ENCODE measurements at regions not wholly inside any gene's neighbourhood (a gene's known extent, or its start where the extent isn't known, plus 50 kb on each side); places are given as distances from the start of the nearest gene placed in this dataset.

GRCh38 chr13:100852146-100852545, 177.6 kb upstream of the TMTC4 start:
- in situ Hi-C loops (cut with MboI) (no loop called here), intact Hi-C loops (cut with micrococcal nuclease) (no loop called here)
- ATAC-seq: no peak
- no peaks in the 10 kb centered on the region for H3K9me3 ChIP-seq (replicated peaks; ENCODE audit: control insufficient read depth, insufficient read depth, low read depth, low read length)
- H2AFZ ChIP-seq (ENCODE audit: low read depth, low read length): no peak overlapping the region
- no peak overlapping the region for H3K27ac ChIP-seq (ENCODE audit: extremely low read depth, low read depth, low read length)
- no peak overlapping the region for H3K9ac ChIP-seq (ENCODE audit: insufficient read depth in 1 of 2, low read depth in 2 of 2, low read length in 2 of 2)
- POLR2A ChIA-PET: no interaction called here
- H3K4me1 ChIP-seq (replicated peaks in 1 of 2; ENCODE audit: control insufficient read depth in 2 of 2, insufficient read depth in 2 of 2, low read length in 2 of 2): no peaks in the 10 kb centered on the region
- no TSS peak for BruUV-seq (replicated peaks)
- H3K27me3 ChIP-seq (ENCODE audit: control insufficient read depth in 2 of 2, insufficient read depth in 2 of 2, low read length in 2 of 2): no peaks in the 10 kb centered on the region
- no peak overlapping the region for H3K4me3 ChIP-seq
- H4K20me1 ChIP-seq (replicated peaks; ENCODE audit: control insufficient read depth, insufficient read depth, low read length): no peaks in the 10 kb centered on the region
- FAIRE-seq: no peak
- 0% methylated on average over 1 of the region's 1 CpG for WGBS (ENCODE audit: insufficient coverage, low coverage, missing lambda C conversion rate)
- H3K9me1 ChIP-seq (ENCODE audit: control insufficient read depth, insufficient read depth, low read length): no peaks in the 10 kb centered on the region
- H3K79me2 ChIP-seq (ENCODE audit: control insufficient read depth, insufficient read depth, low read length): no peaks in the 10 kb centered on the region
- H3K36me3 ChIP-seq (ENCODE audit: control insufficient read depth, insufficient read depth, low read length): no peaks in the 10 kb centered on the region
- DNase-seq (ENCODE audit: extremely low read depth in 1 of 4, low spot score in 3 of 4): no peak
- TF ChIP-seq ZNF184 (CRISPR knock-in tag; IDR thresholded peaks at IDR 0.05): no peak
- no peak for TF ChIP-seq PHF21A (IDR thresholded peaks at IDR 0.05; ENCODE audit: borderline replicate concordance, low read depth)
- TF ChIP-seq ZNF76 (CRISPR knock-in tag; IDR thresholded peaks at IDR 0.05; ENCODE audit: borderline replicate concordance): no peak
- TF ChIP-seq HOXB6 (CRISPR knock-in tag; IDR thresholded peaks at IDR 0.05; ENCODE audit: borderline replicate concordance): no peak
- TF ChIP-seq FOXK2 (conservative IDR thresholded peaks at IDR 0.05 in 1 of 2, IDR thresholded peaks at IDR 0.05 in 1 of 2; ENCODE audit: low read depth in 2 of 2): no peak
- no peak for TF ChIP-seq AFF4 (CRISPR knock-in tag; IDR thresholded peaks at IDR 0.05)
- no peak for TF ChIP-seq ZBTB33 (CRISPR knock-in tag; IDR thresholded peaks at IDR 0.05)
- TF ChIP-seq ZNF512 (tag; IDR thresholded peaks at IDR 0.05): no peak
- TF ChIP-seq SUPT5H (IDR thresholded peaks at IDR 0.05): no peak
- TF ChIP-seq HDAC1 (IDR thresholded peaks at IDR 0.05): no peak
- TF ChIP-seq BRF1 (IDR thresholded peaks at IDR 0.05; ENCODE audit: borderline replicate concordance, extremely low read depth, insufficient read length): no peak
- TF ChIP-seq BRF2 (IDR thresholded peaks at IDR 0.05; ENCODE audit: borderline replicate concordance, insufficient read depth, insufficient read length): no peak
- TF ChIP-seq KLF16 (IDR thresholded peaks at IDR 0.05): no peak
- TF ChIP-seq NUFIP1 (IDR thresholded peaks at IDR 0.05; ENCODE audit: partially characterized antibody): no peak
- CTCF ChIA-PET (ENCODE audit: low intra/inter-chr PET ratio): no interaction called here
- no peak overlapping the region for H3K4me2 ChIP-seq (ENCODE audit: insufficient read depth, low read length)
